ENCODE measurements at regions not wholly inside any gene's neighbourhood (a gene's known extent, or its start where the extent isn't known, plus 50 kb on each side); places are given as distances from the start of the nearest gene placed in this dataset.

- no peak for DNase-seq (ENCODE audit: low read depth)
These were observed 1039.5 kb upstream of the SLC10A2 start for GRCh38 chr13:104105418-104106355.

DNA sequence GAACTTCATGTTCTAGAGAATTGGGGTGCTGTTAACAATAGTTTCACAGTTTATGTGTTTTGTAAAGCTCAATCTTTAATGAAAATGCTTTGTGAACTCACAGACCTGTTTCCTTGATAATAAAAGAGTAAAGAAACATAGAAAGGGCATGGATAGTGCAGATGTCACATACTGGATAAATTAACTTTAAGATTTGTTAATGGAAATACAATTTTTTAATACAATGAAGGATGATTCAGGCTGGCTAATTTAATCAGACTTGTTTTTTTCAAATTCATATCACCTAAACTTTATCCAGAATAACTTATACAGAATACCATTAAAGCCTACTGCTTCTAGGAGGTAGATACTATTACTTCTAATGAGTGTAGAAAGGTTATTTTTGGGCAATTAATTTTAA is 1033.5 kb upstream of the SLC10A2 start:
- no peak for DNase-seq (ENCODE audit: low read depth)

DNA sequence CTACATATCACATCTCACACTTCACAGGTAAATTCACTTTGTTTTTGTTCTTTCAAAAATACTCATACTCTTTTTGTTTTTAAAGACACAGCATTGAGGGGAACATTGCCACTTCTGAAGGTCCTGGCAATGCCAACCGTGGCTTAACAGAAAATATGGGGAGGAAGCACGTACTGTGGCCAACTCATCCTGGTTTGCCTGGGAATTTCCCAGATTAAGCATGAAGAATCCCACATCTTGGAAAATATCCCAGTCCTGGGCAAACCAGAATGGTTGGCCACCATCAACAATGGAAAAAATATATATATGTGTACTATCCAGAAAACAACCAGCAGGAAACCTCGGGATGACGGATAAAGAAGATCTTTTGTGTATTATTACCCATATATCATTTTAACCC is 1032.2 kb upstream of the SLC10A2 start:
- DNase-seq (ENCODE audit: low read depth) = no peak

DNA sequence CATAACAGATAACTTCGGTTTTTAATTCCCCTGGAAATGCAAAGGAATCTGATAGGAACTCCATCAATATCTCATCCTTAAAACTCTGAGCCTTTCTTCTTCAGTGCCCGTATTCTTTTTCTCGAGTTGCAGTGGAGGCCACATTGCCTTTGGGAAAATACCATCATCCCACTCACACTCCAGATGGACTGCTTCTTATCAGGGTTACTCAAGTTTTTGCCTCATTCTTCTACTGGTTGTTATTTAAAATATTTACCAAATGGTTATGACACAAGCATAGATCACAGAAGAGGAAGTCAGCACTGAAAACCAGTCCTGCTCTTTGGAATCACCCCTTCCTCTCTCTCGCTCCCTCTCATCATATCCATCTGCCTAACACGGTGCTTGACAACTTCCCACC is 1020.5 kb upstream of the SLC10A2 start:
- no peak for DNase-seq (ENCODE audit: low read depth)

- DNase-seq (ENCODE audit: low read depth) = peak; percentile 54
These were observed 1020.0 kb upstream of the SLC10A2 start for GRCh38 chr13:104086210-104086609.

- no peak for DNase-seq (ENCODE audit: low read depth)
These were observed 1019.4 kb upstream of the SLC10A2 start for GRCh38 chr13:104085611-104086010.

DNA sequence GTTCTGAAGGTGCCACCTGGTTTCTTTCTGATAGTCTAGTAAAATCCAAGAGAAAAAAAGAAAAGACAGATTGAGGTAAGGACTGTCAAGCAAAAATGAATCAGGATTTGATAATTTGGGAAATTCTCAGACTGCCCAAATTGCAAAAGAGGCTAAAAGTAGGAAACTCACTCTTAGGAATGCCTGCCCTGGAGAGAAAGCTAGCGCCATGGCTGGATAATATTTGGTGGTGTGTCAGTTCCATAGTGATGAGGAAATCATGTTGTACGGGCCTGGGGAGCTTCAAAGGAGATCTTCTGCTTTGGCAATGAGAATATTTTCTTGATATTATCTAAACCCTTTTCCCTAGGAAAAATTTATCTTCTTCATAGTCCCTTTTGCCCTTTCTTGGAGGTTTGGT is 1008.1 kb upstream of the SLC10A2 start:
- no peak for DNase-seq (ENCODE audit: low read depth)

GRCh38 chr13:104071806-104072205 is 1005.6 kb upstream of the SLC10A2 start:
- no peak for DNase-seq (ENCODE audit: low read depth)

DNA sequence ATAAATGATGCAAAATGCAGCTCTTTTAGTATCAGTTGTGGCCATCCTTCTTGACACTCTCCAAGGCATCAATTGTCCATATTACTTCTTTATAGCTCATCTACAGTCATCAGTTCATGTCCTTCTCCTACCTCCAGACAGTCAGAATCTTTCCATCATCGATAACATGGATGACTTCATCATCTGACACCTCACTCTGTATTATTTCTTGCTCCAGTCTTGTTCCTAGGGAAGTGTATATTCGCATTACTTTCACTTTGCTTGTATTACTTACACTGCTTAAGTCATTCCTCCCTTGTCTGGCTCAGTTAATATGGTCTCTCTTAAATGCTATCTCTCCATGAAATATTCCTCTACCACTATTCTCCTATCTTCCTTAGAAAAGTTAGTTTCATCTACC is 999.1 kb upstream of the SLC10A2 start:
- DNase-seq (ENCODE audit: low read depth) = no peak

- DNase-seq (ENCODE audit: low read depth) = no peak
These were observed 991.6 kb upstream of the SLC10A2 start for GRCh38 chr13:104057861-104058260.

- DNase-seq (ENCODE audit: low read depth) = no peak
These were observed 979.7 kb upstream of the SLC10A2 start for GRCh38 chr13:104045907-104046306.

- no peak for DNase-seq (ENCODE audit: low read depth)
These were observed 977.0 kb upstream of the SLC10A2 start for GRCh38 chr13:104043184-104043583.

GRCh38 chr13:104034891-104035290 is 968.7 kb upstream of the SLC10A2 start:
- no peak for DNase-seq (ENCODE audit: low read depth)

GRCh38 chr13:104025303-104025702 is 959.1 kb upstream of the SLC10A2 start:
- DNase-seq (ENCODE audit: low read depth) = no peak

DNA sequence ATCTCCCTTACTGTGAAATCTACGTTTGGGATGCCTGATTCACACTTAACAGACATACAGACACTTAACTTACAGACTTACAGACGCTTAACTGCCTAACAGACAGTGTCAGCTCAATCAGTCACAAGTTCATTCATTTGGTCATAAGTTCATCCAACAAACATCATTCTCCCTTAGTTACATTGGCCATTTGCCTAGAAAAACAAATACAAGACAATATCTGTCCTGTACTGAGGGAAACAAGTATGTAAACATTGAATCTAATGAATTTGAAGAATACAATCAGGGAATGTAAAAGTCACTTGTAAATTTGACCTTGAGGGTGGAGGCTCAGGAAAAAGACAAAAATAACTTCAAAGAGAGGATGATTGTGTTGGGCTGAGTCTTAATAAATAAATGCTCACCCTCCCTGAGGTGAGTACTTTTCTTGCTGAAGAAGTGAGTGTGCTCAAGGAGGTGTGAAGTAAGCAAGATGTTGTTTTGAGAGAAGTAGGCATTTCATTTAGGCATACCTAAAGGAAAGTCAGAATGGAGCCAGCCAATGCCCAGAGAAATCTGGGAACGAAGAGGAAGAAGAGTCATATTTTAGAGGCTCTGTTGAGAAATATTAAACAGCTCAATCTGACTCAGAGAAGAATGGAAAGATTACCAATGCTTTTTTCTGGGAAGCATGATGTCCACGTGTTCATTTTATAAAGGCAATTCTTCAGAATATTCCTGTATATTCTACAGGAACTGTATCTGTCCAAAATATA is 958.4 kb upstream of the SLC10A2 start:
- no peak for DNase-seq (ENCODE audit: low read depth)

DNA sequence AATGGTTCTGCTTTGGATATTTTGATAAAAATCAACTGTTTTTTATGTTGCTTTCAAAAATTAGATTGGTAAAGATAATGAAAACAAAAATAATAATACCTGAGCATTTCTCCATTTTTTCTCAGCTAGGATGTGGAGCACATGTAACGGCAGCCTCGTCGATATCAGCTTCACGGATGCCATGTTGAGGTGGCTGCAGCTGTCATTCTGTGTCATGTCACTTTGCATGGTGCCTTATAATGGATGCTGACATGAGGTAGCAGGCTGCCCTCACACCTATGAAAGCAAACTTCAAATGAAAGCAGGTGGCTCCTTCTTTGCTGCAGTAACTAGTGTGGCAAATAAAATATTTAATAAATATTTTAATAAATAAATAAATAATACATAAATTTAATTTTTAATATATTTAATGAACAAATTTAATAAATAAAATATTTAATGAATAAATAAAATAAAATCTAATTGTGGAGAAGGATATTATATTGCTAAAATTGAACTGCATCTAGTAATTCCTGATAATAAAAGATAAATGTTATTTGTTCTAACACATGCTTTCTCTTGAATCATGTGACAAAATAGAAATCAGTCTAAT is 955.7 kb upstream of the SLC10A2 start:
- no peak for DNase-seq (ENCODE audit: low read depth)

DNA sequence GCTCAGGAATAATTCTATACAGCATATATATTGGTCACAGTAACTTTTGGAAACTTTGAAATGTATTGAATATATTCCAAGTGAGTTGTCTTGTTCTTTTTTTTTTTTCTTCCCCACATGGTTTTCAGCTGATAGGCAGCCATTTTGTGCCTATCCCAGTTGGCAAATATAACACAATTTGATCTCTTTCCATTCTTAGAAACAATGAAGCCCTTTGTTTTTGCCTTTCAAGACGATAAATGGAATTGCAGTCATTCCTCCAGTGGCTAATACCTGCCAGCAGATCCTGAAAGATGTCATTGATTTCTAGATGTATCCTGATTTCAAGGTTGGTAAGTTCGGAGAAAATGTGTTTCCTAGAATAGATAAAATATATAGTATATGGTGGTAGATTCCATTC is 951.1 kb upstream of the SLC10A2 start:
- DNase-seq (ENCODE audit: low read depth) = no peak

GRCh38 chr13:104015646-104016396 is 949.6 kb upstream of the SLC10A2 start:
- no peak for DNase-seq (ENCODE audit: low read depth)

- no peak for DNase-seq (ENCODE audit: low read depth)
These were observed 948.8 kb upstream of the SLC10A2 start for GRCh38 chr13:104014803-104015645.

GRCh38 chr13:104011505-104012241 is 945.5 kb upstream of the SLC10A2 start:
- DNase-seq (ENCODE audit: low read depth) = no peak

All from forelimb muscle (tissue), 1 donor.